B cell (primary cell): ENCODE measurements at regions not wholly inside any gene's neighbourhood (a gene's known extent, or its start where the extent isn't known, plus 50 kb on each side); places are given as distances from the start of the nearest gene placed in this dataset.

Source experiments
- EZH2 ChIP-seq: IDR thresholded peaks from 2 replicates; pipeline ENCODE4 v1.6.1; 2012; ENCODE audit warnings: borderline replicate concordance, low read depth, mild to moderate bottlenecking, moderate library complexity, low read length; ENCODE audit not compliant: insufficient read depth, poor library complexity, severe bottlenecking
- TF ChIP-seq, protein P1 (sequence below): fragments of 200-600 bp; IDR thresholded peaks from one replicate; pipeline ENCODE4 v1.8.0; 2022; ENCODE audit warnings: antibody characterized with exemption, mild to moderate bottlenecking

DNA sequence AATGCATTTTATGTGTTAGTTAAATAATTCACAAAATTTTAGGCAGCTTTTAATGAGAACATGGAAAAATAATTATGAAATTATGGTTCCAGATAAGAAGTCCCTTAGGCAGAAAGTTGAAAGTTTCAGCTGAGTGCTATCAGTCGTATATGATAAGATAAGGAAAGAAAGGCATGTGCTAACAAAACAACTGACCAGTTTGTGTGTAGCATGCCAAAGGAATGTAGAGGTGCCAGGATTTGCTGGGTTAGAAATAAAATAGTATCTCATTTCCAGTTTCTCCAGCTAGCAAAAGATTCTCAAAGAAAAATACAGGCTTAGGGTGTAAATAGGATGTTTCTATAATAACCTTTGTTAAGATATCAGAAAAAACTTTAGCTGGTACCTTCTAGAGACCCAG is 1044.5 kb upstream of the CDH8 start:
- TF ChIP-seq, protein P1, sequence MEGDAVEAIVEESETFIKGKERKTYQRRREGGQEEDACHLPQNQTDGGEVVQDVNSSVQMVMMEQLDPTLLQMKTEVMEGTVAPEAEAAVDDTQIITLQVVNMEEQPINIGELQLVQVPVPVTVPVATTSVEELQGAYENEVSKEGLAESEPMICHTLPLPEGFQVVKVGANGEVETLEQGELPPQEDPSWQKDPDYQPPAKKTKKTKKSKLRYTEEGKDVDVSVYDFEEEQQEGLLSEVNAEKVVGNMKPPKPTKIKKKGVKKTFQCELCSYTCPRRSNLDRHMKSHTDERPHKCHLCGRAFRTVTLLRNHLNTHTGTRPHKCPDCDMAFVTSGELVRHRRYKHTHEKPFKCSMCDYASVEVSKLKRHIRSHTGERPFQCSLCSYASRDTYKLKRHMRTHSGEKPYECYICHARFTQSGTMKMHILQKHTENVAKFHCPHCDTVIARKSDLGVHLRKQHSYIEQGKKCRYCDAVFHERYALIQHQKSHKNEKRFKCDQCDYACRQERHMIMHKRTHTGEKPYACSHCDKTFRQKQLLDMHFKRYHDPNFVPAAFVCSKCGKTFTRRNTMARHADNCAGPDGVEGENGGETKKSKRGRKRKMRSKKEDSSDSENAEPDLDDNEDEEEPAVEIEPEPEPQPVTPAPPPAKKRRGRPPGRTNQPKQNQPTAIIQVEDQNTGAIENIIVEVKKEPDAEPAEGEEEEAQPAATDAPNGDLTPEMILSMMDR: no peak
- no peak for TF ChIP-seq EZH2
